ENCODE measurements at regions not wholly inside any gene's neighbourhood (a gene's known extent, or its start where the extent isn't known, plus 50 kb on each side); places are given as distances from the start of the nearest gene placed in this dataset.
"Not testable (repeated sequence)": the region's sequence is repeated elsewhere in the genome, so short reads cannot be mapped to it uniquely, and the experiment has no call there.

DNA sequence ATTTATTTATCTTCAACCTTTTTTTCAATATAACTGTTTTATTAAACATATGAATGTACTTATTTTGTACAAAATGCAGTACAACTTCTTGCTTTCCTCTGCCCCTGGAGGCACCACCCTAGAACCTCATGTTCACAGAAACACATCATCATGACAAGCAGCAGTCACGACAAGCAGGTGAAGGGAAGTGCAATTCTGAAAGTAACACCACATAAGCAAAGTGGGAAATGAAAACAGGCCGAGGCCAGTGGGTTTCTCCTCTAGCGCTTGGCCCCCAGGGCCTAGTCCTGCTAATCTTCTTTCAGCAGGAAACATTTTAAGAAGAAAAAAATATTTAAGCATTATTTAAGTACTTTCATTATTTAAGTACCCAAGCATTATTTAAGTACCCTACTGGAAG is 598.1 kb downstream of the SH2D4B start:
- DNase-seq = no peak

DNA sequence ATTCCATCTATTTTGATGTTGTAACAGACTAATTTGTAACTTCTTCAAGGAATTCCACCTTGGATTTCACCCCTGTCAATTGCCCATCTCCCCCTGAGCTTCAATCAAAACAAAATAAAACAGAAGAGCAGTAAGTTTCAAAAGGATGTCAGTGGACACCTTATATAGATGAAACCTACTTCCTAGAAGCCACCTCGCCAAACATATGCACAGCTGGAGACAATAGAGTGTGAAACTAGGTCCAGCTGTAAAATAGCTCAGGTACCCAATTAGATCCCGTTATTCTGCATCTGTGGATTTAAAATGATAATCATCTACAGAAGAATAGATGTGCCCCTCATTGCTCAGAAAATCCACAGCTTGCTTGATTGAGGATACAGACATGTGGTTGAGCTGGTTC is 598.6 kb downstream of the SH2D4B start:
- no peak for DNase-seq

DNA sequence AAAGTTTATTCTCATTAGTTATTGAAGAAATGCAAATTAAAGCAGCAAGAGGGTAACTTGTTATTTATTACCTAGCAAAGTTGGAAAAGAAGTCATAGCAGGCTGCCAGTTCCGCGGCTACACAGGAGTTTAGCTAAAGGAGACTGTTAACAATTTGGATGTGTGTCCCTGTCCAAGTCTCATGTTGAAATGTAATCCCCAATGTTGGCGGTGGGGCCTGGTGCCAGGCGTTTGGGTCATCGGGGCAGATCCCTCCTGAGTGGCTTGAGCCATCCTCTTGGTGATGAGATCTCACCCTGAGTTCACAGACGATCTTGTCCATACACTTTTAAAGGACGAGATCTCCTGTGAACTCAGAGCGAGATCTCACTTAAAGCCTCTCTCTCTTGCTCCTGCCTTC is 608.3 kb downstream of the SH2D4B start:
- no peak for DNase-seq

DNA sequence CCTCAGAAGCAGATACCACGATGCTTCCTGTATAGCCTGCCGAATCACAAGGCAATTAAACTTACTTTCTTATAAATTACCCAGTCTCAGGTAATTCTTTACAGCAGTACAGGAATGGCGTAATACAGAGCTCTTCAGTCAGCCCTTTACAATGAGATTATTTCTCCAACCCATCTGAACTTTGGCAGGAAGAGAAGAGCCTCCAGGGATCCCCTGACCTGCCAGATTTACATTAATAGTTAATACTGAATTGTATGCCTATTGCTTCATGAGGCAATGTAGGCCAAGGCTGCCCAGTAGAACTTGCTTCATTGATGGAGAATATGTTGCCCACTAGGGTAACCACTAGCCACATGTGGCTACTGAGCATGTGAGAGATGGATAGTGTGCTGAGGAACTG is 608.7 kb downstream of the SH2D4B start:
- no peak for DNase-seq

DNA sequence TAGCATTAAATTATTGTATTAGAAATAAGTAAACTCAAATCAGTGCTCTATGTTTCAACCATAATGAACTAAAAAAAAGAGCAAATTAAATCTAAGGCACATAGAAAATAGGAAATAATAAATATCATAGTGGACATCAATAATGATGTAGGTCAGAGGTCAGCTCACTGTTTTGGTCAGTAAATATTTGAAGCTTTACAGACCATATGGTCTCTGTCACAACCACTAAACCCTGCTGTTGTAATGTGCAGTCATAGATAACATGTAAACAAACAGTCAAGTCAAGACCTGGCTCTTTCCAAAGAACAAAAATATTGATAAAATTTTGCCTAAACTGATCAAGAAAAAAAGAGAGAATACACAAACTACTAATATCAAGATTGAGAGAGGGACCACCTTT is 615.0 kb downstream of the SH2D4B start:
- no peak for DNase-seq

DNA sequence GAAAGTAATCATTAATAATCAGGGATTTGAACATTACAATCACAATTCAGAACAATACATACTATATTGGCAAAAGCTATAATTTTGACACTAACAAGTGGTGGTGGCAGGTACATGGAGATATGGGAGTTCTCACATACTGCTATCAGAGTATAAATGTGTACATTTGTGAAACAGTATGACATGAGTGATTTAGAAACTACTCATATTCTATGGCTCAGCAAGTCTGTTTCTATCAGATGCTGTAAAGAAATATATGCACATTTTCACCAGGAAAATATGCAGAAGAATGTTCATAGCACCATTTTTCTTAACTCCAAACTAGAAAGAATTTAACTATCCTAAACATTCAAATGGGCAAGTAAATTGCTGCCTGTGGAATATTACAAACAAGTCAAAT is 620.0 kb downstream of the SH2D4B start:
- no peak for DNase-seq

DNA sequence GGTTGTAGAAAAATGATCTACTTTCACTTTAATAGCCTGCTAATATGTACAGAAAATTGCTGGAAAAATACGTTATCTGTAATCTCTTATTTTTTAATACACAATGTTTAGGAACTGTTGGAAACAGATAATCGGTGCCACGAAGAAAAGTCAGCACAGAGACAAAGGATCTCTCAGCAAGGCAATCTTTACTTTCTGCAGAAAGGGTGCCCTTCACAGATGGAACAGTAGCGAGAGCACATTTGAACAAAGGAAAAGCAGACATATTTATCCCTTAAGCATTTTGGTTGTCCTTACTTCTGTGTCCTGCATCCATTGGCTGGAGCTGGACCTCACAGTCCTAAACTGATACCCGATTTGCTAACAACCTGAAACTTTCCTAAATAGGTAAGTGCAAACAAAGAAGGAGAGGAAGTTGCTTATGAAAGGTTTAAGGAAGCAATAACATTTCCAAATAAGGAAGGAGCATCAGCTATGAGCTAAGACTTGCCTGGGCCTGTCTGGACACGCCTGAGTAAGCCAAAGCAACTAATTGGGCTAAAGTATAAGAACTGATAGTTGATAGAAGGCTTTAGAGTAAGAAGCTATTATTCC is 640.0 kb downstream of the SH2D4B start:
- DNase-seq = no peak

GRCh38 chr10:81179324-81179723 is 641.6 kb downstream of the SH2D4B start:
- DNase-seq = no peak

- no peak for DNase-seq
Measured at GRCh38 chr10:81179805-81180452, 642.2 kb downstream of the SH2D4B start.

GRCh38 chr10:81182296-81182695 is 644.6 kb downstream of the SH2D4B start:
- DNase-seq = no peak

DNA sequence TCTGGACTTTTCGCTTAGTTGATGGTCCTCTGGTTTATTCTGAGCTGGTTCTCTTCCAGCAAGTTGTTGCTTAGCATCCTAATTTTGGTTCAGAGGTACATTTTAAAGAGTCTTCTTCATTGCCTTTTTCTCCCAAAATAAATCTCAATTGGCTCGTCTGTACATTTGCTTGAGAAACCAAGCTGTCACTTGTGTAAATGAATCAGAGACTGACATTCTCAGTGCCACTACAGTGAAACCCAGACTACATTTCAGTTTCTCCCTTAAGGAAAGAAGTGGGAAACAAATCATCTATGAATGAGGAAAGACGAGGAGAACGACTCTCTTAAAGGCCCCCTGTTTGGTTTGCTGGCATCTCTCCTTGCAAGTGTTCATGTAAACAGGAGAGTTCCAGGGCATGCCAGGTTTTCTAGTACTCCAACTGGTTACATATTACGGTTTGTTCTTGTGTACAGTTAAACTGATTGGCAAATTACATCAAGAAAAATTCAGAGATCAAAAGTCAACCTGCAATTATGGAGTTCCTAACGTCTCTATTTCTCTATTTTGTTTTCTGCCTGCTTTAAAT is 654.6 kb downstream of the SH2D4B start:
- no peak for DNase-seq

DNA sequence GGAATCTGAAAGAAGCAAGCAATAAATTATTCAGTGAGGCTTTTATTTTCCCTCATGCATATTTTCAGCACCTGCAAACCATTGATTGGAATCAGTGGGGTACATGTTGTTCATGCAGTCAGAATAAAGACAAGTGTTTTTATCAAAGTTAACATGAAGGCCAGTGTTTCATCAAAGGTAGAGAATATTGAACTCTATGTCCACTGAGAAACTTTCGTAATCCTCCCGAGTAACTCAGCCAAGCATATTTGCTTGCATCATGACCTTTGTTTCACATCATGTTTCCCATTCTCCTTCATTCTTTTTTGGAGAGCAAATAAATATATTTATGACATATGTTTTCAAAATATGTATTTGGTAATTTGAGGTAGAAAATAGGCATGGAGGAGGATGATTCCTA is 663.1 kb downstream of the SH2D4B start:
- no peak for DNase-seq

- not testable (repeated sequence) for DNase-seq
Measured at GRCh38 chr10:81207359-81207758, 667.6 kb upstream of the NRG3 start.

- no peak for DNase-seq
Measured at GRCh38 chr10:81213370-81213769, 661.6 kb upstream of the NRG3 start.

DNA sequence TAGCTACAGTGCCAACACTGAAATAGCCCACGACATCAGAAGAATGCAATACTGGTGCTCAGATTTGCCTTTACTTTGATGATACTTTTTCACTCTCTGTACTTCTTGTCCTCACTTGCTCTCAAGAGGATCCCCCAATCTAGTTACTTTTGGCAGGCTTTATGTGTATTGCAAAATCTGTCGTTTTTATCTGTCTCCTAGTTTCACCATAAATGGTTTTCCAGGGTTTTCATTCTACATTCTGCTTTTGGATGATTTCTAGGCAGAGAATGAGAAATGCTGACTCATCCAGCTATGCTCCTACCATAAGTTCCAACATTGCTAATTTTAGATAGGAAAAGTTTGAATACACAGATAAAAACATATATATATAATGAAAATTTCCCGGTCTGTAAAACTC is 659.5 kb upstream of the NRG3 start:
- no peak for DNase-seq

- DNase-seq = no peak
Measured at GRCh38 chr10:81216949-81217348, 658.0 kb upstream of the NRG3 start.

GRCh38 chr10:81218307-81218706 is 656.7 kb upstream of the NRG3 start:
- no peak for DNase-seq

DNA sequence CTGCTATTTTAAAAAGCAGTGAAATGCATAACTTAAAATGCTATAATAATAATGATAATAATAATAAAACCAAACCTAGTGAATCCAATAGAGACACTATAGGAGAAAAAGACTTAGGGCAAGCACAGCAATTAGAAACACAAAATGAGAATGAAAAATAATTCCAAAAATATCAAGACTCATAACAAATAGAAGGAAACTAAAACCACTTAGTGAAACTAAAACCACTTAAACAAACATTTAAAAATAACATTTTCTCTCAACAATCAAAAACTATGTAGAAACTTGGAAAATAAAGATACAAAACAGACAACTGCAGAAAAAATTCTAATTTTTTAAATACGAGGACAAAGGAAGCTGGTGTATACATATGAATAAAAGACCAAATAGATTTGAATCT is 655.2 kb upstream of the NRG3 start:
- DNase-seq = no peak

- DNase-seq = no peak
Measured at GRCh38 chr10:81248886-81249285, 626.1 kb upstream of the NRG3 start.

GRCh38 chr10:81251457-81252115 is 623.4 kb upstream of the NRG3 start:
- no peak for DNase-seq

GRCh38 chr10:81264991-81265390 is 610.0 kb upstream of the NRG3 start:
- not testable (repeated sequence) for DNase-seq

GRCh38 chr10:81270051-81270450 is 604.9 kb upstream of the NRG3 start:
- DNase-seq = no peak

- DNase-seq = no peak
Measured at GRCh38 chr10:81280497-81281479, 594.2 kb upstream of the NRG3 start.
